HG02623 (cell line): ENCODE measurements at regions not wholly inside any gene's neighbourhood (a gene's known extent, or its start where the extent isn't known, plus 50 kb on each side); places are given as distances from the start of the nearest gene placed in this dataset.

Source experiments
- ATAC-seq: cut with Tn5 transposase; IDR thresholded peaks from one replicate; pipeline ENCODE4 v1.9.1; 2021; ENCODE audit warnings: moderate library complexity; ENCODE audit not compliant: unreplicated experiment

DNA sequence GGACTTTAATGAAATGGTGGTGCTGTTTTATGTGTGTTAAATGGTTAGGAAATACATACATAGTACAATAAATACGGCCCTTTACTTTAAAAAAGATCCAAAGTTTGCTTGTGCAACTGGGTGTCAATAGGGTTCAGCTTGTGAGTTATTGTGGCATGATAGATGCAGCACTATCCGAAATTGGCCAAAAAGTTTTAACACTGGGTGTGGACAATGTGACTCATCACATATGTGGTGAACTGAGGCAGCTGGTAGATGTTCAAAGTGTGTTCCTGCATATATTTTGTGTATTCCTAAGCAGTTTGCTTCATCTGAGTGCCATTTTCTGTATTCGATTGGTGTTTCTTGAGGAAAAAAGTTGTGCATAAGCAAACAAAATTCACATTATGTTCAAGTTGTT, 473.1 kb downstream of the KIF20B start:
- ATAC-seq = no peak

DNA sequence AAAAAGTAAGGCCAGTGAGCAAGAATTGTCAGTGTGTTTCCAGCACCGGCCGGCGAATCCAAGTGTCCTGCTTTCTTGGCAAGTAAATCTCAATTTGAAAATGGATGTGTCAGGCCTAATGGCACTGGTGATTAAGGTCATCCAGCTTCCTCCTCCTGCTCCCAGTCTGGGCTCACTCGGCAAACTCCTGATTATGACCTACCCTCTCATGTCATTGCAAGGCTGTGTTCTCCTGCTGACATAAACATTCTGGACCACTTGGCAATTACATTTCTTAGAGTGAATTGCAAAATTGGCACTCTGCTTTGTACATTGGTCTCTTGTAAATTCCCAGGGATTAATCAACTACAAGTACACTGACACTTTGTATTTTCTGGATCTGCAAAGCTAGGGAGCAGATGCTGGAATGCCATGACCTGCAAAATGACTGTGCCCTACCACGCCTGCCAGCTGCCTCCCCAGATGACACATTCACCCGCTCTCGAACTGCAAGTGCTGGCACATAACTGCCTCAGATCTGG, 473.8 kb downstream of the KIF20B start:
- no peak for ATAC-seq

DNA sequence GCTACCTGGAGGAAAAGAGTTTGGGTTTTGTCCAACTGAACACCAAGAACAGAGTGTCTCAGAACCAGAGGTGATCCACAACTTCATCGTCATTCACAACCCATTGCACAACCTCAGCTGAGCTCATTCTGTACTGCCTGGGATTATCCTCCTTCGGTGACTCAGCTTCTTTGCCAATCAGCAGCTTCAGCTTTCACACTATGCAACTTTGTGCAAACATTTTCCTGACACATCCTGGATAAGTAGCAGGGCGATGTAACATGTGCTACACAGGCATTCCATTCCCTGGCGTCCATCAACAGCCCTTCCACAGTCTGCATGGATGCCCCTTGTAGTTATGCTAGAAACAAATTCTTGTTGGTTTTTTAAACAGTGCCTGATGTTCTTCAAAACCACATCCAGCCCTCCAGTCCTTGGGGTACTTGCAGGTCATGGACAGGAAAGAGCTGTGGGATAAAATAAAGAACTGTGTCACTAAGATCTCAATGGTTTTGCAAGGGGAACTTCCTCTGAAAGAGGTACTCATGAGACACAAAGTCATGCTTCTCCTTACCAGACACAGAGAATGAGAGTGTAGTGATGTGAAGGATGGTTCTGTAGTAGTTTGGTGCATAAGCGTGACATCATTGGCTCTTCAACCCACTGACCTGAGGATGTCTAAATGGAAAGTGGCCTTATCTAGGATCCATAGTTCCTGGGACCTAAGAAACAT, 478.5 kb downstream of the KIF20B start:
- no peak for ATAC-seq

DNA sequence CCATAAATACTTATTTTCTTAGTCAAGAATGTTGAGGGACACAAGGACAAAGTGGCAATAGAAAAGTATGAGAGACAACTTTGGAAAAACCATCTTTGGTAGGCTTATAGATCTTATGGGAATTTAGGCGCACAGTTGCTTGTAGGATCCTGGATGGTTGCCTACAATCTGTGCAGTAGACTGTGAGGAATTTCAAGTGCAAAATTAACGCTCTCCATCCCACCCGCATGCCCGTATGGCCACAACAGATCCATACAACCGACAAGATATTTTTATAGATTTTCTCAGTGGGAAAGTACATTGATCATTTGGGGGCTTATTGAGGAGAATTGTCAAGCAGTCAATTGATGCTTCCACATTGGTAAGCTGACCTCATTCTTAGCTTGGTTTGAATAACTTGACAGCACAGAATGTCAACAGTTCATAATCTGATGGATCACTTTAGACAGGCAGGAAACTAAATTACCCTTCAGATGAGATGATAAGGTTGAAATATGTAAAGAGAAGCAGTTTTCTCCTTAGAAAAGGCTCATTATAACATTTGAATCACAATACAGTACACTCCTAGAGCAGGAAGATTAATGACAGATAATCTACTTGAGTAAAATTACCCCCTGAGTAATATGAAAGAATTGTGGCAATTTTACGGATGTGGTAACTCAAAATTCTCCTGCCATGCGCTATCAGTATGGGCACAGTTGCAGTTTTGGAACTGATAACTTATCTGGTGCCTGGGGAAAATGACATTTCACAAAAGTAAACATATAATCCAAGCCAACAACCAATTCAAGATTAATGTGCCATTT, 479.7 kb downstream of the KIF20B start:
- no peak for ATAC-seq

DNA sequence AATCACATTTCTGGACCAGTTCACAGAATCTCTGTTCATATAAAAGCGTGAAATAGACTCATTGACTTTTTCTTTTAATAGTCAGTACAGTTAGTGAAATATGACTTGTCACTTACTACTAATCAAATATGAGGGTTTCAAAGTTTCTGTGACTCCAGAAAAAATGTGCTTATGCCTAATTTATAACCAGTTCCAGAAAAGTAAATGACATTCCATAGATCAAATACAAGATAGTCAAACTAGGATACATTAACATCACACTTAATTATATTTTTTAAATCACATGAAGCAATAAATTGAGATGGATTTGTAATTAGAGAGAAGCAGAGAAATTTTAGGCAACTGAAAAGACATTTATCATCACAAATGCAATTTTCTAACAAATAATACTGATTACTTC, 491.4 kb downstream of the KIF20B start:
- ATAC-seq = no peak

DNA sequence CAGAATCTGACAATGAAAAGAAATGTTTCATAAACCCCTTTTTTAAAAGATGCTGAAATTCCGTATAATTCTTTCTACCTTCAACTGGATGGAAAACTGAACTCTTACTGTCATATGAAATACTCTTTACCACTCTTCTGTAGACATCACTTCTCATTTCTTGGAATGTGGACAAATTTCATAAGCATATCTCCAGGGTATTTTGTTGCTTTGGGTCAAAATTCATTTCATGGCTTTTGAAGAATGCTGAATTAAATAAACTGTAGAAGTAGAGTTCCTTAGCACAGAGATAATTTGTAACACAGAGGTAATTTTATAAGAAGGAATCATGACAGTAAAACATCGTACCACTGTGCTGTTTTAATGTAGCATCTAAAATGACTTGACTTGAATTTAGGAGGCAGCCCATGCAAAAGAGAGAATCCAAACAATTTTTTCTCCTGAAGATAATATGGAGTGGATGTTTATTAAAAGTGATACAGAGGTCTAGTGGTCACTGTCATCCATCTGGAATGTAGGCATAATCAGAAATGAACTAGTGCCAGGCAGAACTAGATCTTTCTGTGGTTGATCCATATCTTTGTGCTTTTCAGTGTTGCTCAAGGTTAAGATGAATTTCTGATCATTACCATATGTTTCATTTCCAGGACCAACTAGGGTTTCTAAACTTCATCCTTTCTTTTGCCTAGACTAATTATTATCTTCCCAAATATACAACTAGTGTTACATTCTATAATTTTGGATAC, 492.0 kb downstream of the KIF20B start:
- ATAC-seq = no peak

DNA sequence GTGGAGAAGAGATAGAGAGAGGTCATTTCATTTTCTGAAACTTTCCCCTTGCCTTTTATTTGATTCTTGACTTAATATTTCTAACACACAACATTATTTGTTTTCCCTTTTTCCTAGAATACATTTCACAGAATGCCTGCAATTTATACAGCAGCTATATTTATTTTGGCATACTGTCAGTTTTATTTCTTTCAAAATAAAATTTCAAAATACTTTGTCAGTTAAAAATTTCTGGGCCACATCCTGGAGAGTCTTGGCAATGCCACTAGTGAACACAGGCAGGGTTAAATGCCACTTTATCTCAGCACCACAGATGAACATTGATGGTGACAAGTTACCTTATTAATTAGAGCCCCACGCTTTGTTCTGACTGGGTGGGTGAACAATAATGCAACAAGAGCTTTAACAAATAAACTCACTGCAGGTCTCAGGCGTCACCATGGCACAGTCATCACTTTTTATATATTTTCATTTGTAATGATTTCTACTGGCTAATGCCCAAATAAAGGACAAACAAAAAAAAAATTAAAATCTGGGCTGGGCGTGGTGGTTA, 494.0 kb downstream of the KIF20B start:
- no peak for ATAC-seq

DNA sequence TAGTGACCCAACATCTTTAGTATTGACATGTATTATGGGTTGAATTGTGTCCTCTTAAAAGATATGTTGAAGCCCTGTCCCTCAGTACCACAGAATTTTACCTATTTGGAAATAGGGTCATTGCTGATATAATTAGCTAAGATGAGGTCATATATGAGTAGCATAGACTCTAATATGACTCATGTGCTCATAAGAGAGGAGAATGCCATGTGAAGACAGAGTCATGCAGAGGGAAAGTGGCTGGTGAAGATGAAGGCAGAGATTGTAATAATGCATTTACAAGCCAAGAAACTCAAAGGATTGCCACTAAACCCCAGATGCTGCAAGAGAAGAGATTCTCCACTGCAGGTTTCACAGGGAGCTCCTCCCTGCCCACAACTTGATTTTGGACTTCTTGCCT, 496.4 kb downstream of the KIF20B start:
- ATAC-seq = no peak

DNA sequence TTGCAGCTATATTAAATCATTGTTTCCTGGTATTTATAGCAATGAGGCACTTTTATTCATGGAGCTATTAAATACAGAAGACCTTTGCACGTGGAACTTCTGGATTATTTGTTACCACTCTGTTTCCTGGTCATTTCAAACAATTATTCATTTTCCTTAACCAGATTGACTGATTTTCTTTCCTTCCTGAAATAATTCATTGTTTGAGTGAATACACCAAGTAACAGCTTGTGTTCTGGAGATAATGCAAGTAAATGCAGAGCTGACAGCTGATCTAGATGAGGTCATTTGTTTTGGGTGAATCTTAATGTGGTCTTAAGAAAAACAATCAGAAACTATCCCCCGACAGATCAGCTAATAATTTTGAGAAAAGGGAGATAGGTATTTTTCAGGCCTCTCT, 497.7 kb downstream of the KIF20B start:
- no peak for ATAC-seq

DNA sequence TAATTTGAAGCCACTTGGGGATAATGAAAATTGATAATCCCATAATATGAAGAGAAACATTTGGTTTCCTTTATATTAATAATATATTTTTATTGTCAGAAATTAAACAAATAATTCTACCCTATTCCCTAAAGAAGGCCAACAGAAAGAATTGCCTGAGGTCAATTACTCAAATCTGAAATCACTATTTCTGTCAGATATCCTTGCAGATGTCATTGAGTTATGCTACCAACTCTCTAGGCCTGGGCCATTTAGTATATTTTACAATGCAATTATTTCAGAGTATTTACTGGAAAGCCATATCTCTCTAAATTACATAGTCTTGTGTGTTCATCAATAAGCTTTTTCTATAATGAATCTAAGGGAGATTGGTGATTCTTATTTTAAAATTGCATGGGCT, 498.1 kb downstream of the KIF20B start:
- no peak for ATAC-seq

DNA sequence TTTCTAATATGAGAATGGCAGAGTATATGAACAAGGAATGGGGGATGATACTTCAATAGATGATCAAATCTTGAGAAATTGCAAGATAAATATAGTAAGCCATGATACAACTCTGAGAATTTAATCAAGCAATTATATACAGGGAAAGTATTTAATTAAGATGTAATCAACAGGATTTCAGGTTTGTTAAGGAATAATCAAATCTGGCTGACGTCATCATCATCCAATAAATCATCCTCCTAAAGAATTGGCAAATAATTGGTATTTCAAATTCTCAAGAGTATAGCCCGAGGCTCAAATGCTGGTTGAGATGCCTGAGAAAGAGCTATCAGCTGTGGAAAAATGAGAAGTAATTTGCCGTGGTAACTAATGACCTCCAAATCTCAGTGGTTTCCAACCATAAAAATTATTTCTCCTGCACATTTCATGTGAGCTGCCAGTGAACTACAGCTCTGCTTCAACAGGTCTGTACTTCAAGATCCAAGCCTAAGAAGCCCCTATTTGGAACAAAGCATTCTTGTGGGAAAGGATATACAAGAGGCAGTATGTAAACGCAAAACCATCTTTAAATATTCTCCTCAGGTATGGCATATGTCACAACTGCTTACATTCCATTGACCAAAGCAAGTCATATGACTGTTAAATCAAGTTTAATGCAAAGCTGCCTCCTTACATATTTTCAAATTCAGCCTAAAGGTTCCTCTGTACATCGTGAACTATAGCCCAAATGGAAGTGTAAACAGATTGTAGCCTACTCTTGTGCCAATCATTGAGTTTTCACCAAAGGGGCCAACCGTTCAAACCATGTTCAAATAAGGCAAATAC, 503.0 kb downstream of the KIF20B start:
- no peak for ATAC-seq

DNA sequence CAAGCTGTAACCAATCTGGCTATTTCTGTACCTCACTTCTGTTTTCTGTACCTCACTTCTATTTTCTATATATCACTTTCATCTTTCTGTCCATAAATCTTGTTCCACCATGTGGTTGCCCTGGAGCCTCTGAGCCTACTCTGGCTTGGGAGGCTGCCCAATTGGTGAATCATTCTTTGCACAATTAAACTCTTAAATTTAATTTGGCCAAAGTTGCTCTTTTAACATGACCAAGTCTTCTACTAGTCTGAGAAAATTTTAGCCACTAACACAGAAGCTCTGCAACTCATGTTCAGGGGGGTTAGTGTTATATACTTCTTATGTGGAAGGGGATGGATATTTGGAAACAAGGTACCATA, 503.5 kb downstream of the KIF20B start:
- no peak for ATAC-seq

DNA sequence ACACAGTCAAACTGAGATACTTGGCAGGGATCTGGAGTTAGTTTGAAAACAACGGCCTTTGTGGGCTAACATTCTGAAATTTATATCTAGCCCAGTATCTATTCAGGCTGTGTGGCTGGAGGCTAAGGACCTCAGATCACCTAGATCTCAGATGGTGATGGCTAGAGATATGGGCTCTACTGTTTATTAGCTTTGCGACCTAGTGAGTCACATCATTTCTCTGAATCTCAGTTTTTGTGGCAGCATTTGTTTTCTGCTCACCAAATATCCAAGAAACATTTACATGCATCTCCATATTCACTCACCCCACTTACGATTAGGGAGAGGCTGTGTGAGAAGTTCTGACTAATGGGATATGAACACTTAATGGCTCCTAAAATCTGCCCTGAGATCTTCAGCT, 503.9 kb downstream of the KIF20B start:
- no peak for ATAC-seq

DNA sequence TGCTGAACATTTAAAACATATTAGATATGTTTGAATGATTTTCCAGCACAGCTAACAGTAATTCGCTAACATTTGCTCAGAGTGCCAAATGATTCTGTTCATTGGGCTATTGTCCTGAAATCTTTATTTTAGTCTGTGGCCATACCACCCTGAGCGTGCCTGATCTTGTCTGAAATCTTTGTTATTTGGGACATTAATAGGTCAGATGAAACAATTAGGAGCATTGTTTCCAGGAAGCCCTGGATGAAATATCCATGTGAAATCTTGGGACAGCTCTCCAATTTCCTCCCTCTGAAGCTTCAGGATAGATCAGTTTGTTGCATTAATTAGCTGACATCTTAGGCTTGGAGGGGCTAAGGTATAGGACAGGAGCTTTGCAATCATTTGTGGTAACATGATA, 512.0 kb downstream of the KIF20B start:
- ATAC-seq = no peak

DNA sequence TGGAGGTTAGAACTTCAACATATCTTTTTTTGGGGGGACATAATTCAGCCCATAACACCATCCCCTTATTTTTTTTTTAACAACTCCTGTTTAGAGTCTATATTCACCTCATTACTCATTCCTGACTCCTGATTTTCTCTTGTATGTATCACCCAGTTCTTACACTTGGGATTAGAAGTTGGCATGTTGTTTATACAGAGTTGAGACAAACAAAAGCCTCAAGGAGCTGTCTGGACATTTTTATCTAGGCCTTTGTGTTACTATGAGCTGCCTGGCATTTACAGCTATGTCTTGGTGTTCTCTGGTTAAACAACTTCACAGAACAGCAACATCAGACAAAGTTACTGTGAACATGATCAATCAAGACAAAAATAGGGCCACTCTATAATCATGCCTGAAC, 517.5 kb downstream of the KIF20B start:
- ATAC-seq = no peak

DNA sequence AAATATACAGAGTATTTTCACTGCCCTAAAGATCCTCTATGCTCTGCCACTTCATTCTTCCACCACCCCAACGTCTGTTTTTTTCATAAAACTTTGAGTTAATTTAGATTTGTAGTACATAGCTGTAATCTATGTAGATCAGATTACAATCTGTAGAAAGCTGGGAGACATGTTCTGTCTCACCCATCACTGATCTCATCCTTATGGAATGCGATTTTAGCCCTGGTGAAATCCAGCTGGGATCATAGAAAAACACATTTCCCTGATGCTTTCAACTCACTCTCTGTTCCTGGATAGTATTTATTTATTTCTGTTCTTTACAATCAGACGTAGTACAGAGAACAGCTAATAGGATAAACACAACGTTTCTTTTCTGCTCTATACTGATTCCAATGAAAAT, 521.0 kb downstream of the KIF20B start:
- no peak for ATAC-seq

DNA sequence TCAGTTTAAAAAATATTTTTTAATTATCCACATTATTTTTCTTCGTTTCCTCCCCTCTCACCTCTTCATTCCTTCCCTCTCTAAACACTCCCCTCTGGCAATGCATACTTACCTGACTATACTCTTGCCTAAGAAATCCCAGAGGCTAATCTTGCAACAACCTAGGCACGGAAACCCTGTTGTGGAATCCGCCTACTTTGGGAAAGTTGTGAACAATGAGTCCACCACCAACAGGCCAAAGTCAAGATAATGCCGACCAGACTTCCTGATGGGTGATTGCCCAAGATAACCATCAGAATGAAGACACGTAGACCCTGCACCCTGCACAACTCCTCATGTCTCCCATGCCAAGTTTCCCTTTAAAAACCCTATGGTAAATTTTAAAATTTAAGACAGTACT, 521.5 kb downstream of the KIF20B start:
- no peak for ATAC-seq

DNA sequence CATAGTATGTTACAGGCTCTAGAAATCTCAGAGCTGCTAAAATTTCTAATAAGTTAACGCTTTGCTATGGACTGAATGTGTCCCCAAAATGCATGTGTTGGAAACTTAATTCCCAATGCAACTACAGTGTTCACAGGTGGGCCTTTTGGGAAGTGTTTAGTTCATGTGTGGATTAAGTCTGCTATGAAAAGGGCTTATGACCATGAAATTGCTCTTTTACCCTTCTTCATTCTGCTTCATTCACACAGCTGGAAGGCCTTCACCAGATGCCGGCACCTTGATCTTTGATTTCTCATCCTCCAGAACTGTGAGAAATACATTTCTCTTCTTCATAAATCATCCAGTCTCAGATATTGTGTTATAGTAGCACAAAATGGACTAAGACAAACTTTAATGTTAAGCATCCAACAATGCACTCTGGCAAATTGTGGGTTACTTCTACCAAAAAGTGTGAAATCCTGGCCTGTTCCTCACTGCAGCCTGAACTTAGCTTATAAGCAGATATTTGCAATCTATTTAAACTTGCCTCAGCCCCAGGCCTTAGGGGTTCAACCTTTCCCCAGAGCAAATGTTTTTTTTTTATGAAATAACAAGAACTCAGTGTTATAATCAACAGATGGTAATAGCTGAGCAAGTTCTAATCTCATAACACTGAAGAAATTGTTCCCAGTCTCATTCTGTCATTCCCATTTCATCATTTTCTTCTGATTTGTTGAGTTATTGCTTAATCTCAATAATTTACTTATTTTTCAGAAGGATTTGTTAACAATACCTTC, 523.6 kb downstream of the KIF20B start:
- no peak for ATAC-seq

DNA sequence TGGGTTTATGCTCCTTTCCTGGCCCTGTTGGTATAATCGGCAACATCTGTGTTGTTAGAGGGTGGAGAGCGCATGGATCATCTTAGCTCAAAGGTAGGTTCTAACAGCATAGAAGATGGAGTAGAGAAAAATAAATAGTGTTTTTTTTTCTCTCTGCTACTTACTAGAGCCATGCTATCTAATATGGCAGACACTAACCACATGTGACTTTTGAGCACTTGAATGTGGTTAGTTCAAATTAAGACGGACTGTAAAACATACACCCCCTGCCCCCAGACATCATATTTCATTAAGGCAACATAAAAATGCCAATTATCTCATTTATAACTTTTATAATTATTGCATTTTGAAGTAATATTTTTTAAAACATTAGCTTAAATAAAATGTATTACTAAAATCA, 525.1 kb downstream of the KIF20B start:
- no peak for ATAC-seq

DNA sequence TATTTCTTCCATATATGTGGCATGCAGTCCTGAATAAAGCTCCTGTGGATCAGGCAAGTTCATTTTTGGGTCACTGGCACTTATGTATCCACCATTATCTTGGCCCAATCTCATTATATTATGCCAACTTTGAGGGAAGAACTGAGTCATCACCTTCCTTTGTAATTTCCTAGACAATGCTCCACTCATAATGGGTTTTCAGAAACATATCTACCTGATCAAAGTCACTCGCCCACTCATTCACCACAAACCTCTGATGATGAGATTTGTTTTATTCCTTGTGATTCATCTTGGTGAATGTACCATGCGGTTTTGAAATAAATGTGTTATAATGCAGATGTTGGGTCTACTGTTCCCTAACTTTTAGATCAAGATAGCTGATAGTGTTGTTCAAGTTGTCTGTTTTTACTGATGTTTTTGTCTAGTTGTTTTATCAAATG, 525.8 kb downstream of the KIF20B start:
- no peak for ATAC-seq
